GM18951 (cell line): ENCODE measurements at regions not wholly inside any gene's neighbourhood (a gene's known extent, or its start where the extent isn't known, plus 50 kb on each side); places are given as distances from the start of the nearest gene placed in this dataset.

Experiments
- POLR2A ChIP-seq: IDR thresholded peaks from 4 replicates; pipeline ENCODE4 v1.6.1; 2011; ENCODE audit warnings: mild to moderate bottlenecking; ENCODE audit not compliant: insufficient read length, insufficient read depth; ENCODE audit errors: extremely low read depth
- in situ Hi-C: fragments of 300-500 bp; cut with MboI; formaldehyde crosslinking; loops from one replicate; pipeline ENCODE4 v1.12.0; 2022; ENCODE audit warnings: low sequenced_read_pairs, mixed read lengths, inconsistent platforms; ENCODE audit not compliant: unreplicated experiment

DNA sequence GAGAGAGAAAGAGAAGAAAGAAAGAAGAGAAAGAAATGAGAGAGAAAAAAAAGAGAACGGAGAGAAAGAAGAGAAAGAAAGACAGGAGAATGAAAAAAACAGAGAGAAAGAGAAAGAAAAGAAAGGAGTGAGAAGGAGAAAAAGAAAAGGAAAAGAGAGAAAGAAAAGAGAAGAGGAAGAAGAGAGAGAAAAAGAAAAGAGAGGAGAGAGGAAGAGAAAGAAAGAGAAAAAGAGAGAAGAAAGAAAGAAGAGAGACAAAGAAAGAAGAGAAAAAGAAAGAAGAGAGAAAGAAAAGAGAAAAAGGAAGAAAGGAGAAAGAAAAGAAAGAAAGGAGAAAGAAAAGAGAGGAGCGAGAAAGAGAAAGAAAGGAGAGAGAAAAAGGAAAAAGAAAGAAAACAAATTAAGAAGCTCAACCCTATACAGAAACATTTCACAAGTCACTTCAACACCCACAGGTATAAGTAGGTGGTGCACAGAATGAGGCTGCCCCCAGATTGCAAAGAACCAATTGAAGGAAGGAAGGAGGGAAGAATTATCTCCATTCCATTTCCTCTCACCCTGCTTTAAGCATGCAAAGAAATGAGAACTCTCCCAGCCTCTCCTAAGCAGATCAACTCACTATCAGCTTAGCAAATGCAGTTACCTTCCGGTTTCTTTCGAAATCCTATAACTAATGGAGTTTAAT is 98.8 kb upstream of the CACNA1A start:
- no peak for TF ChIP-seq POLR2A
- in situ Hi-C loops = no loop called here

DNA sequence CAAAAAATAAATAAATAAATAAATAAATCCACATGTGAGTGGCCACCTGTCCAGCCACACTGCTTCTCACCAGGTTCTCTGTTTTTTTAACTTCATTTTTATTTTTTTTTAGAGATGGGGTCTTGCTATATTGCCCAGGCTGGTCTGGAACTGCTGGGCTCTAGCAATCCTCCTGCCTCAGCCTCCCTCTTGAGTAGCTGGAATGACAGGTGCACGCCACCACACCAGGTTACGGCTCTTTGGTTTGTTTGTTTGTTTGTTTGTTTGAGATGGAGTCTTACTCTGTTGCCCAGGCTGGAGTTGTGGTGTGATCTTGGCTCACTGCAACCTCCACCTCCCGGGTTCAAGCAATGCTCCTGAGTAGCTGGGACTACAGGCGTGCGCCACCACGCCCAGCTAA is 94.5 kb upstream of the CACNA1A start:
- in situ Hi-C loops = no loop called here
- no peak for TF ChIP-seq POLR2A

DNA sequence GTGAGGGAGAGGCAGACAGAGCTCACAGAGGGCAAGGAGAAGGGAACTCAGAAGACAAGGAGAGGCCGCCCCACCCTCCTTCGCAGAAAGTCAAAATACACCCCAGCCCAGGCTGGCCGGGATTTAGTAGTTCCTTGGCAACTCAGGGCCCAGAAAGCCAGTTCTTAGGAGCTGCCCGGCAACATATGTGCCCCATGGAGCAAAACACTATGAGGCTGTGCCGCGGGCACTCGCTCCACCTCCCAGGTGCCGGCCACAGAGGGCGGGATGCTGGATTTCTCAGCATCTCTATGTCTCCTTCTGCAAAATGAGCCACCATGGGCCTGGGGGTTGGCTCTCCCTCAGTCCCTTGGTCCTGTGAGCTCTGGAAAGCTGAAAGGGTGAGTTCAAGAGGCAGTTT is 93.8 kb upstream of the CACNA1A start:
- in situ Hi-C loops = no loop called here
- TF ChIP-seq POLR2A = no peak

DNA sequence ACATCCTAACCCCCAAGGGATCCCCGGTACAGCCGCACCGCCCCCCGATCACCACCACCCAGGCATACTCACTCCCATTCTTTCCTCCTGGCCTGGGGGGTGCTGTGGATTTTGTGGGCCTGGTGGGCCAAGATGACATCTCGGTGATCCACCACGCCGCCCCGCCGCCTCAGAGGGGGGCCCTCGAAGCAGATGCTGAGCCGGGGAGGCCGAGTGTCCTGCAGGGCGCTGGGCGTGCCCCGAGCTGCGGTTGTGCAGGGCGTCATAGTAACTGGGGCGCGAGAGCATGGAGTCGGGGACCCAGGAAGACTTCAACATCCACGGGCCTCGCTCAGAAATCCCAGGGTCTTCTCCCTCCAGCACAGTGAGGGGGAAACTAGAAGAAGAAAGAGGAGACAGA is 93.4 kb upstream of the CACNA1A start:
- in situ Hi-C loops = loop anchor here (10.0 kb wide), 1 partner anchor 475 kb away; the partner anchor contains the start of gene MISP3
- TF ChIP-seq POLR2A = no peak

DNA sequence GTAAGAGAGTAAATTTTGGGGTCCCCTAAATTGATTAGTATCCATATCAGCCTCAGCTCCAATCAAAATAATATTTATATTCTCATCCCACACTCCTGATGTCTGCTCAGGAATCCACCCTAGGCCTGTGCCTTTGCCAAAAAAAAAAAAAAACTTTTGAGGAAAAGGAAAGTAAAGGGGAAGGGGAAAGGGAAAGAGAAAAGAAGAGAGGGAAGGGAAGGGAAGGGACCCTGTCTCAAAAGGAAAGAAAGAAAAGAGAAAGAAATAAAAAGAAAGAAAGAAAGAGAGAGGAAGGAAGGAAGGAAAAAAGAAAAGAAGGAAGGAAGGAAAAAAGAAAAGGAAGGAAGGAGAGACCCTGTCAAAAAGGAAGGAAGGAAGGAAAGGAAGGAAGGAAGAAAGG is 91.8 kb upstream of the CACNA1A start:
- no peak for TF ChIP-seq POLR2A
- in situ Hi-C loops = loop anchor here (10.0 kb wide), 1 partner anchor 477 kb away; the partner anchor contains the start of gene MISP3

DNA sequence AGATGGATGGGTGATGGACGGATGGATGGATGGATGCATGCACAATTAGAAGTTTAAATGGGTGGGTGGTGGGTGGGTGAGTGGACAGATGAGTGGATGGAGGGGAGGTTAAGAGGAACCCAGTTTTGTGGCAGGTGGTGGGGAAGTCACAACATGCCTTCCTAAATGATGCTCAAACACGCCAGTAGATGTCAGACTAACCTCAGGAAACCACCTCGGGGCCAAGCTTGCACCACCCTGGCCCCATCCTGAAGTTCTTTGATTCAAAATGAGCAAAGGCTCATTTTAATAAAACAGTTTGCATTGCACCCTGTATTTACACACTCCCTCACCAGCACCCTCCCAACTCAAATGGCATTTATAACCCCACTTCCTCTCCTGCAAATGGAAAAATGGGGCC is 91.4 kb upstream of the CACNA1A start:
- no peak for TF ChIP-seq POLR2A
- in situ Hi-C loops = loop anchor here (10.0 kb wide), 1 partner anchor 477 kb away; the partner anchor contains the start of gene MISP3

DNA sequence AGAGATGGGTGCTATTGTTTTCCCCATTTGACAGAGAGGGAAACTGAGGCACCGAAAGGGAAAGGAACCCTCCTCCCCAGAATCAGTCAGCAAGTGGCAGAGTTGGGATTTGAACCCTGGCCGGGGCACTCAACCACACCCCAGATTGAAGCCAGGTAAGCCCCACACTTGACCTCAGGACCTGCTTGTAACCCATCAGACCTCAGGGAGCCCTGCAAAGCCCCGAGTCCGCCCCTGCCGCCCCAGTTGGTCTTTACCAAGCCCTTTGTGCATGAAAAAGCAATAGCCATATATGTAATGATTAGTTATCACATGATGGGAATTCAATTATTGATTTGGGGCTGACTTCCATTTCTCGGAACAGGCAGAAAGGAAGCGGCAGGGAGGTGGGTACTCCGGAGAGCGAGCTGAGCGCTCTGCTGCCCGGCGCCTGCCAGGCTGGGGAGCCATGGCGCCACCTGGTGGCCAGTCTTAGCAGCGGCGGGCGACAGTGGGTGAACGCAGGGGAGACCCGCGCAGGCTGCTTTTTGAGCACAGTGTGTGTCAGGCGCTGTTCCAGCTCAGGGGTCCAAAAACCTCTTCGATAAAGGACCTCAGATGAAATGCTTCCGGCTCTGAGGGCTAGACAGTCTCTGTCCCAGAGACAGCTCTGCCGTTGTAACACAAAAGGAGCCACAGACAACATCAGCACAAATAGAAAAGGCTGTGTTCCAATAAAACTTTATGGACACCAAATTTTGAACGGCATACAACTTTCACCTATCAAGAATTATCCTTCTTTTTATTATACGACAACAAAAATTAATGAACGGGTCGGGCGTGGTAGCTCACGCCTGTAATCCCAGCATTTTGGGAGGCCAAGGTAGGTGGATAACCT is 82.9 kb upstream of the CACNA1A start:
- in situ Hi-C loops = no loop called here

DNA sequence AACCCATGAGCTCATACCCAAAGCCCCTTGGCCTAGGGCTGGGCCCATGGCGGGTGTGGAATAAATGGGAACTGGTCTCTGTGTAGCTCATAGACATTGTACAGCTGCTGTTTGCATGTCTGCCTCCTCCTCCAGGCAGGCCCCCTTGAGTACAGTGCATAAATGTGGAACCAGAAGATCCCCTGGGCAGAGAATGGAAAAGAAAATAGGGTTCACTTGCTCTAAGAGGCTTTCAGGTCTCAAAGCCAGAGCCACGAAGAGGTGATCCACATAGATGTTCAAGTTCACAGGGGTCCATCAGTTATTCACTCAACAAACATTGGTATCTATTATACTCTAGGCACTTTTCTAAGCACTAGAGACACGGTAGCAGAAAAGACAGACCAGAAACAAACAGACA is 79.2 kb upstream of the CACNA1A start:
- TF ChIP-seq POLR2A = no peak
- in situ Hi-C loops = no loop called here

More for the DNA sequence above, 82.9 kb upstream of the CACNA1A start:
- TF ChIP-seq POLR2A = no peak

DNA sequence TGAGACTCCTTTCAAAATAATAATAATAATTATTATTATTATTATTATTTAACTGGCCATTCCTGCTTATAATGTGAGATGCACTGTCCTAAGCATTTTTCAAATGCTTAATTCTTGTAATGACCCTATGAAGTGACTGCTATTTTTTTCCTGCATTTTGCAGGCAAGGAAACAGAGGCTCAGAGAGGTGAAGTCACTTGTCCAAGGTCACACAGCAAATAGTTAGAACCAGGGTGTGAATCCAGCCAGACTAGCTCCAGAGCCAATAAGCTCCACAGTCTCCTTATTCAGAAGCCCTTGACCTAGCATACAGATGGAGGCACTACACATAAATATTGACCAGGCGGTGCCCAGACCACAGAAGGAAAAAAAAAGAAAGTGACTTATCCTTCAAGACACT is 77.5 kb upstream of the CACNA1A start:
- in situ Hi-C loops = no loop called here
- TF ChIP-seq POLR2A = no peak

DNA sequence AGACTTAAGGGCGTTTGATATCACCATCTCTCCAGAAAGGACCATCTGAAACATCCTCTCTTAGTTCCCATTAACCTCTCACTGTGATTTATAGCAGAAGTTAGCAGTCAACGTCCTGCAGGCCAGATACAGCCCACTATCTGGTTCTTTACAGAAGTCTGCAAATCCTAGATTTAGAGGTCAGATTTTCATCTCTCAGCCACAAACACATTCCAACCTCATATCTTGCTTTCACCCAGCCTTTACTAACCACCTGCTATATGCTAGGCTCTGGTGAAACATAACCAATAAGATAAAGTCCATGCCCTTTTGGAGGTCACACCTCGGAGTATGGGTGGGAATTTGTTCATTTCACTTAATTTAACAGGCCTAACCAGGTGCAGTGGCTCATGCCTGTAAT is 76.8 kb upstream of the CACNA1A start:
- TF ChIP-seq POLR2A = no peak
- in situ Hi-C loops = no loop called here

DNA sequence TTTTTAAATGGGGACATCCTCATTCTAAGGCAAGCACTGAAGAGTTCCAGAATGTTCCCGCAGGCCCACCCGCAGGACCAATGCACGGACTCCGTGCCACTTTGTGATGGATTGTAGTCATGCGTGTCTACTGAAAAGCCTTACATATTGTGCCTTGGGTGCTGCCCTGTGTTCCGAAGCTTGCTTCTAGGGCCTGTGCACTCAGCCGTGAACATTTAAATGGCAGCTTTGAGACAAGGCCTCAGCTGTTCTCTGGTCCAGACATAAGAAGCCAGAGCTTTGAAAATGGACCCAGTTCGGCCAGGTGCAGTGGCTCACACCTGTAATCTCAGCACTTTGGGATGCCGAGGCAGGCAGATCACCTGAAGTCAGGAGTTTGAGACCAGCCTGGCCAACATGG is 75.3 kb upstream of the CACNA1A start:
- in situ Hi-C loops = no loop called here
- TF ChIP-seq POLR2A = no peak

DNA sequence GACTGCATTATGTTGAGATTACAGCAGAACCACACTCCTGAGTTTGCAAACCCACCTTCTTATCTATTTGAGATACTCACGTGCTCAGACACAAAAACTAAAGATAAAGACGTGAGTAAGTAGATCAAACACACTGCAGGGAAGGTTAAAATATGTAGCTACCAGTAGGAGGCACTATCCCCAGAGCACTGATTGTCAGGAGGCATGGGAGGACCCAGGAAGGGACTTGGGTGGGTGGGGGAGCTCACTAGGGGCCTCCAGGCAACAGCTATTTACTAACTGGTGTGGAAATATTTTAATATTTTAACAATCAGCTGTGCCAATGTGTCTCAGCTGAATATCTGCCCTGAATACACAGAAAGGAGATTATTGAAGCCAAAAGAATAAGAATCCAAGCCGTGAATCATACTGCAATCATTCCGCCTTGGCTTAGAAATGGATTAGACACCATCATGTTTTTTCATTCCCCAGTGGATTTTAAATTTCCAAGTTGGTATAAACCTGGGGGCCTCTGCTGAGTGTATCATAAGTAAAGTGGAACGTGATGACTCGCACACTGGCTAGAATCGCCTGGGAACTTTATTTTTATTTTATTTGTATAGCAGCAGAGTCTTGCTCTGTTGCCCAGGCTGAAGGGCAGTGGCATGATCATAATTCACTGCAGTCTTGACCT is 73.2 kb upstream of the CACNA1A start:
- TF ChIP-seq POLR2A = no peak
- in situ Hi-C loops = no loop called here

DNA sequence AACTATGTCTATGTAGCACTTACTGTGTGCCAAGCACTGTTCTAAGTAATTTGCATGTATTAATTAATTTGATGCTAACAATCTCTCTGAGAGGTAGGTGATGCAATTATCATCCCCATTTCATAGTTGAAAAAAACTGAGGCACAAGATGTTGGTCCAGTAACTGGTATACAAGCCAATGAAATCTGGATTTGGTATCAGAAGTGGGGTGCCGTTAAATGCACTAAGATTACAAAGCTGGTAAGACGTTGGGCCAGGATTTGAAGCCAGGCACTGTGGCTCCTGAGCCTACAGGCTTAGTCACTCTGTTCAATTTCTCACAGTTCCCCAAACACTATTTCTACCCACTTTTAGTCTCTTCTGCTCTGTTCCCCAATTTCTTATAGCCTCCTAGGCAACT is 70.4 kb upstream of the CACNA1A start:
- in situ Hi-C loops = no loop called here
- TF ChIP-seq POLR2A = no peak

DNA sequence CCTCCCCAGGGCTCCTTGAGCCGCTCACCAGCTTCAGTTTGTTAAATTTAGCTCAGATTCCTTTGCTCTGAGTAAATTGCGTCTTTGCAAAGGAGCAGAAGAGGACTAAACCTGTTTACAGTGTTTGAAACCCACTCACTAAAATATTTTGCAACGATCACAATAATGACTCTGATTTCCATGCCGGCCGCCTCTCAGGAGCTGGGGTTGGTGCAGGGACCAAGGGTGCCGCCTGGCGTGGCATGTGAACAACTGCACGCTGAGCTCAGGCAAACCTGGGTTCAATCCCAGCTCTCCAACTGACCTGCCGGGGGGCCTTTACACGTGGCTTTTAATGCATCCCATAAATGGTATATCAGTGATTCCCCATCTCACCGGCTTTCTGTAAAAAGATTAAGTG is 68.7 kb upstream of the CACNA1A start:
- TF ChIP-seq POLR2A = no peak
- in situ Hi-C loops = no loop called here
